WTC11 (cell line): ENCODE measurements at regions not wholly inside any gene's neighbourhood (a gene's known extent, or its start where the extent isn't known, plus 50 kb on each side); places are given as distances from the start of the nearest gene placed in this dataset.

Experiments used
- TP53 ChIP-seq: sonication (generic); formaldehyde crosslinking; IDR thresholded peaks from 2 replicates; pipeline ENCODE4 v1.8.1; 2023; ENCODE audit warnings: mild to moderate bottlenecking, missing genetic modification reagents
- TF ChIP-seq, protein P1 (sequence below): fragments of 200-600 bp; IDR thresholded peaks from 2 replicates; pipeline ENCODE4 v1.8.0; 2022; ENCODE audit warnings: antibody characterized with exemption

DNA sequence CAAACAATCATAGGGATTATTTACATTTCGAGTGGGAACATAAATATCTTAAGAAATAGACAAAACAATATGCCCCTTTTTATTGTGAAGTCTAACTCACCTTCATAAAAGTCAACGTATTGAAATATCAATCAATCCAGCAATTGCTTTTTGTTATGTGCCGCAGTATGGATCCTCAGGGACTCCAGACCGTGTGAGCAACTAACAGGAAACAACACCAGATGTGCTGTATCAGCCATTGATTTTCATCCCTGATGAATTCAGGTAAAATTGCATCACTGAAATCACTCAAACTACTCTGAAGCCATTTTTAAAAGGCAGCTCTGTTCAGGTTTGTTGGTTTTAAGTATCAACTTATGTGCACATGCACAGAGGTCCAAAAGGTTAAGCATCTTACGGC is 197.3 kb upstream of the FAT1 start:
- TF ChIP-seq, protein P1, sequence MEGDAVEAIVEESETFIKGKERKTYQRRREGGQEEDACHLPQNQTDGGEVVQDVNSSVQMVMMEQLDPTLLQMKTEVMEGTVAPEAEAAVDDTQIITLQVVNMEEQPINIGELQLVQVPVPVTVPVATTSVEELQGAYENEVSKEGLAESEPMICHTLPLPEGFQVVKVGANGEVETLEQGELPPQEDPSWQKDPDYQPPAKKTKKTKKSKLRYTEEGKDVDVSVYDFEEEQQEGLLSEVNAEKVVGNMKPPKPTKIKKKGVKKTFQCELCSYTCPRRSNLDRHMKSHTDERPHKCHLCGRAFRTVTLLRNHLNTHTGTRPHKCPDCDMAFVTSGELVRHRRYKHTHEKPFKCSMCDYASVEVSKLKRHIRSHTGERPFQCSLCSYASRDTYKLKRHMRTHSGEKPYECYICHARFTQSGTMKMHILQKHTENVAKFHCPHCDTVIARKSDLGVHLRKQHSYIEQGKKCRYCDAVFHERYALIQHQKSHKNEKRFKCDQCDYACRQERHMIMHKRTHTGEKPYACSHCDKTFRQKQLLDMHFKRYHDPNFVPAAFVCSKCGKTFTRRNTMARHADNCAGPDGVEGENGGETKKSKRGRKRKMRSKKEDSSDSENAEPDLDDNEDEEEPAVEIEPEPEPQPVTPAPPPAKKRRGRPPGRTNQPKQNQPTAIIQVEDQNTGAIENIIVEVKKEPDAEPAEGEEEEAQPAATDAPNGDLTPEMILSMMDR: no peak
- no peak for TF ChIP-seq TP53 (CRISPR knock-in tag)
